ENCODE measurements at regions not wholly inside any gene's neighbourhood (a gene's known extent, or its start where the extent isn't known, plus 50 kb on each side); places are given as distances from the start of the nearest gene placed in this dataset.

GRCh38 chr16:64253525-64253924, 868.3 kb downstream of the CDH11 start:
- no peaks in the 10 kb centered on the region for H3K9me2 ChIP-seq (replicated peaks; ENCODE audit: control insufficient read depth, low read length)
- TF ChIP-seq EZH2phosphoT487 (IDR thresholded peaks at IDR 0.05; ENCODE audit: borderline replicate concordance, low read length) (no peak), CTCF (IDR thresholded peaks at IDR 0.05; ENCODE audit: low read depth, low read length, poor library complexity, severe bottlenecking) (no peak)

GRCh38 chr16:64253096-64253495, 868.8 kb downstream of the CDH11 start:
- Histone ChIP-seq H3K79me2 (ENCODE audit: control insufficient read depth, low read length) (no peaks in the 10 kb centered on the region), H3K9me3 (ENCODE audit: control insufficient read depth, insufficient read depth, low read length) (no peaks in the 10 kb centered on the region), H3K36me3 (ENCODE audit: control insufficient read depth, low read length) (no peaks in the 10 kb centered on the region), H3K27ac (ENCODE audit: low read depth, low read length) (no peak overlapping the region), H3K9me2 (replicated peaks; ENCODE audit: control insufficient read depth, low read length) (no peaks in the 10 kb centered on the region), H3K4me2 (ENCODE audit: low read length) (no peak overlapping the region), H3K4me1 (ENCODE audit: control insufficient read depth, low read length) (peaks cover 3% of the 10 kb centered on the region; the same call in 1 of the 2 replicates), H4K20me1 (ENCODE audit: control insufficient read depth, insufficient read depth, low read depth, low read length) (no peaks in the 10 kb centered on the region), H3K4me3 (ENCODE audit: low read length) (no peak overlapping the region), H3K27me3 (ENCODE audit: control insufficient read depth, low read length) (no peaks in the 10 kb centered on the region), H3F3A (ENCODE audit: control insufficient read depth, insufficient read depth) (no peaks in the 10 kb centered on the region)
- TF ChIP-seq CTCF (IDR thresholded peaks at IDR 0.05; ENCODE audit: low read depth, low read length, poor library complexity, severe bottlenecking) (no peak), EZH2phosphoT487 (IDR thresholded peaks at IDR 0.05; ENCODE audit: borderline replicate concordance, low read length) (no peak)

More at GRCh38 chr16:64253525-64253924, 868.3 kb downstream of the CDH11 start:
- H3K4me3 ChIP-seq (ENCODE audit: low read length), result no peak overlapping the region
- H3K27me3 ChIP-seq (ENCODE audit: control insufficient read depth, low read length), result no peaks in the 10 kb centered on the region
- no peak overlapping the region for H3K4me2 ChIP-seq (ENCODE audit: low read length)
- peaks cover 3% of the 10 kb centered on the region; the same call in 1 of the 2 replicates for H3K4me1 ChIP-seq (ENCODE audit: control insufficient read depth, low read length)
- no peaks in the 10 kb centered on the region for H3F3A ChIP-seq (ENCODE audit: control insufficient read depth, insufficient read depth)
- H3K27ac ChIP-seq (ENCODE audit: low read depth, low read length), result no peak overlapping the region
- no peaks in the 10 kb centered on the region for H3K9me3 ChIP-seq (ENCODE audit: control insufficient read depth, insufficient read depth, low read length)
- no peaks in the 10 kb centered on the region for H4K20me1 ChIP-seq (ENCODE audit: control insufficient read depth, insufficient read depth, low read depth, low read length)
- H3K79me2 ChIP-seq (ENCODE audit: control insufficient read depth, low read length), result no peaks in the 10 kb centered on the region
- no peaks in the 10 kb centered on the region for H3K36me3 ChIP-seq (ENCODE audit: control insufficient read depth, low read length)

- no peak overlapping the region for H3K4me3 ChIP-seq (ENCODE audit: low read length)
- H3K79me2 ChIP-seq (ENCODE audit: control insufficient read depth, low read length), result no peaks in the 10 kb centered on the region
- no peaks in the 10 kb centered on the region for H3K4me1 ChIP-seq (ENCODE audit: control insufficient read depth, low read length)
- no peaks in the 10 kb centered on the region for H4K20me1 ChIP-seq (ENCODE audit: control insufficient read depth, insufficient read depth, low read depth, low read length)
- no peaks in the 10 kb centered on the region for H3K27me3 ChIP-seq (ENCODE audit: control insufficient read depth, low read length)
- H3K36me3 ChIP-seq (ENCODE audit: control insufficient read depth, low read length), result no peaks in the 10 kb centered on the region
- no peak overlapping the region for H3K4me2 ChIP-seq (ENCODE audit: low read length)
- H3K27ac ChIP-seq (ENCODE audit: low read depth, low read length), result no peak overlapping the region
- H3K9me3 ChIP-seq (ENCODE audit: control insufficient read depth, insufficient read depth, low read length), result no peaks in the 10 kb centered on the region
- TF ChIP-seq CTCF (IDR thresholded peaks at IDR 0.05; ENCODE audit: low read depth, low read length, poor library complexity, severe bottlenecking) (no peak), EZH2phosphoT487 (IDR thresholded peaks at IDR 0.05; ENCODE audit: borderline replicate concordance, low read length) (no peak)
- no peaks in the 10 kb centered on the region for H3K9me2 ChIP-seq (replicated peaks; ENCODE audit: control insufficient read depth, low read length)
- no peaks in the 10 kb centered on the region for H3F3A ChIP-seq (ENCODE audit: control insufficient read depth, insufficient read depth)
Measured at GRCh38 chr16:64251742-64252141, 870.1 kb downstream of the CDH11 start.

Measured in DOHH2 (cell line).